GM20000 (cell line): ENCODE measurements at regions not wholly inside any gene's neighbourhood (a gene's known extent, or its start where the extent isn't known, plus 50 kb on each side); places are given as distances from the start of the nearest gene placed in this dataset.
A peak's percentile ranks its signal among the peaks of the same experiment; 100 is the strongest.

Experiments used
- DNase-seq: peaks from one replicate; pipeline ENCODE4 v3.0.0; 2012; ENCODE audit warnings: low spot score
- TF ChIP-seq, protein P1 (sequence below): IDR thresholded peaks from 2 replicates; pipeline ENCODE4 v1.5.1; 2012; ENCODE audit warnings: mild to moderate bottlenecking, control low read depth; ENCODE audit errors: extremely low read depth, missing control alignments

- DNase-seq = no peak
- TF ChIP-seq, protein P1, sequence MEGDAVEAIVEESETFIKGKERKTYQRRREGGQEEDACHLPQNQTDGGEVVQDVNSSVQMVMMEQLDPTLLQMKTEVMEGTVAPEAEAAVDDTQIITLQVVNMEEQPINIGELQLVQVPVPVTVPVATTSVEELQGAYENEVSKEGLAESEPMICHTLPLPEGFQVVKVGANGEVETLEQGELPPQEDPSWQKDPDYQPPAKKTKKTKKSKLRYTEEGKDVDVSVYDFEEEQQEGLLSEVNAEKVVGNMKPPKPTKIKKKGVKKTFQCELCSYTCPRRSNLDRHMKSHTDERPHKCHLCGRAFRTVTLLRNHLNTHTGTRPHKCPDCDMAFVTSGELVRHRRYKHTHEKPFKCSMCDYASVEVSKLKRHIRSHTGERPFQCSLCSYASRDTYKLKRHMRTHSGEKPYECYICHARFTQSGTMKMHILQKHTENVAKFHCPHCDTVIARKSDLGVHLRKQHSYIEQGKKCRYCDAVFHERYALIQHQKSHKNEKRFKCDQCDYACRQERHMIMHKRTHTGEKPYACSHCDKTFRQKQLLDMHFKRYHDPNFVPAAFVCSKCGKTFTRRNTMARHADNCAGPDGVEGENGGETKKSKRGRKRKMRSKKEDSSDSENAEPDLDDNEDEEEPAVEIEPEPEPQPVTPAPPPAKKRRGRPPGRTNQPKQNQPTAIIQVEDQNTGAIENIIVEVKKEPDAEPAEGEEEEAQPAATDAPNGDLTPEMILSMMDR = no peak
Measured at GRCh38 chr4:107164962-107165475, 128.9 kb upstream of the DKK2 start.

GRCh38 chr4:107156443-107156842 lies 120.3 kb upstream of the DKK2 start:
- TF ChIP-seq, protein P1 = no peak
- DNase-seq = no peak

GRCh38 chr4:107155366-107155765 lies 119.3 kb upstream of the DKK2 start:
- TF ChIP-seq, protein P1 = no peak
- DNase-seq = no peak

- DNase-seq = no peak
- TF ChIP-seq, protein P1 = no peak
Measured at GRCh38 chr4:107153956-107154355, 117.8 kb upstream of the DKK2 start.

DNA sequence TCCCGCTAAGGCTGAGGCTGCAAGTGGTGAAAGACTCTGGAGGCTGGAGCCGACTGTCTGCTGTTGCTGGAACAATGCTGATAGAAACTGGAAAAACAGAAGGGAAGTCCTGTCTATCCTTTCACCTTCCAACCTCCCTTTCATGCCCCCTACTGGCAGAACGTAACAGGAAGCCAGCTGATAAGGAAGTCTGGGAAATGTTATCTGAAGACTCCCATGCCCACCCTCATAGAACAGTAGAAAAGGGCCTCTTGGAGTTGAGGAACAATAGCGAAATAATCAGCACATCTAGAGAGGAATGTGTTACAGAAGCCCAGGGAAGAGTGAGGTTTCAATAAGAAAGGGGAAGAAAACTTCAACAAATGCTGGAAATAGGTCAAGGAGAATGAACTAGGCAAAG lies 117.1 kb upstream of the DKK2 start:
- no peak for DNase-seq
- TF ChIP-seq, protein P1 = peak; percentile 18

DNA sequence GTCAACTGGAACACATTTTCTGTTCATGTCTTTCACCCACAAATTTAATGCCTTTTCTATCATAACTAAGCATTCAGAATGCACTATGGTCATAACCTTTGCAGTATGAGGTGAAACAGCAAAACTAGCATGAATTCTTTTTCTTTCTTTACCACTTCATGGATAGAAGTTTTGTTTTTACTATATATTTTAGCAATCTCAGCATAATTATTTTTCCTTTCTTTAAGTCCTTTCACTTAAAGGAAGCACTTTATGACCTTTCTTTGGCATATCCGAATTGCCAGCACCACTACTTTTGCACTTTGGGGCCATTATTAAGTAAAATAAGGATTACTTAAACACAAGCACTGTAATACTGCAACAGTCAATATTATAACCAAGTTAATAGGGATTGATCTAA lies 115.1 kb upstream of the DKK2 start:
- DNase-seq = no peak
- TF ChIP-seq, protein P1 = no peak

DNA sequence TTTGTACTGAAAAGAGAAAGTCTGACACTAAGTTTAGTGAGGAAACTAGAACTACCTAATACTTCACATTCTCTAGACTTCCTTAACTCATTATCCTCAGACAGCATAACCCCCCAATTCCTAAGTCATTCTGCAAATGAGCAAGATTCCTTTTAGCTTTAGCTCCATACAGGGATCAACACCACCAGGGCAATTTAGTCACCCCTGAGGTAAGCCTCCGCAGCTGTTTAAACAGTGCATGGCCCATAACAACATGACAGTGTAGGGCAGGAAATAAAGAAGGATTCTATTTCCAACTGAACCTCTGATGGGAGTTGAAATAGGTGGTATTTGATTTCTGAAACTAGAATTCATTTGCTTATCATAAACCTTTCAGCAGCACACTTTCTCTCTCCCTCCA lies 112.8 kb upstream of the DKK2 start:
- DNase-seq = no peak
- TF ChIP-seq, protein P1 = no peak
